SIG-M5 treated with dmso at 0.1 percent for 504 hours (cell line): ENCODE measurements at regions not wholly inside any gene's neighbourhood (a gene's known extent, or its start where the extent isn't known, plus 50 kb on each side); places are given as distances from the start of the nearest gene placed in this dataset.
"Not testable (repeated sequence)": the region's sequence is repeated elsewhere in the genome, so short reads cannot be mapped to it uniquely, and the experiment has no call there.

Experiments used
- DNase-seq: peaks from one replicate; lab custom pipeline; 2025; ENCODE audit not compliant: unreplicated experiment; lab: John Stamatoyannopoulos, UW

DNA sequence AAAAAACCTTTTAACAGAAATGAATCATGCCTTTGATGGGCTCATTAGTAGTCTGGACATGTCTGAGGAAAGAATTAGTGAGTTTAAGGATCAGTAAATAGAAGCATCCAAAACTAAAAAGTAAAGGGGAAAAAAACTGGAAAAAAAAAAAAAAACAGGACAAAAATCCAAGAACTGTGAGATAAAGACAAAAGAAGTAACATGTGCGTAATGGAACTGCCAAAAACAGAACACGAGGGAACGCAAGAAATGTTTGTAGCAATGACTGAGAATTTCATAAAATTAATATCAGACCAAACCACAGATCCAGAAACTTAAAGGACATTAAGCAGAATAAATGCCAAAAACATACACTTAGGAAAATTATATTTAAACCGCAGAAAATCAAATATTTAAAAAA, 77.4 kb downstream of the MS4A13 start:
- DNase-seq, result no peak

- no peak for DNase-seq
These were observed 79.9 kb downstream of the MS4A13 start for GRCh38 chr11:60594998-60595642.

GRCh38 chr11:60607483-60607882, 91.9 kb upstream of the MS4A8 start:
- no peak for DNase-seq

DNA sequence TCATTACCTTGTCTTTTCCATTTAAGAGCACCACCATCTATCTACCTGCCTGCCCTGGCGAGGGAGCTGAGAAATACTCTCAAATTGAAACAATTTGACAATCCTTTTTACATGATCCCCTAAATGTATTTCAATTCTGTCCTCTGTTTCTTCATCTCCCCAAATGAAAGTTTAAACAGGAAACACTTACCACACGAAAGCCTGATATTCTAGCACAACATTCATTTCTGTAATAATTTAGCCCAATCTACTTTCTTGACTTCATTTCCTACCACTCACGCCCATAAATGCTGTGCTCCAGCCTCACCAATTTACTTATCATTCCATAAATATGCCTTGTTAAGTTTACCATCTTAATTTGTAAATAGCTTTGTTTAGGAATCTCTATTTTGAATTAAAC, 89.8 kb upstream of the MS4A8 start:
- no peak for DNase-seq

GRCh38 chr11:60610702-60611101, 88.7 kb upstream of the MS4A8 start:
- no peak for DNase-seq

GRCh38 chr11:60615497-60615896, 83.9 kb upstream of the MS4A8 start:
- no peak for DNase-seq

DNA sequence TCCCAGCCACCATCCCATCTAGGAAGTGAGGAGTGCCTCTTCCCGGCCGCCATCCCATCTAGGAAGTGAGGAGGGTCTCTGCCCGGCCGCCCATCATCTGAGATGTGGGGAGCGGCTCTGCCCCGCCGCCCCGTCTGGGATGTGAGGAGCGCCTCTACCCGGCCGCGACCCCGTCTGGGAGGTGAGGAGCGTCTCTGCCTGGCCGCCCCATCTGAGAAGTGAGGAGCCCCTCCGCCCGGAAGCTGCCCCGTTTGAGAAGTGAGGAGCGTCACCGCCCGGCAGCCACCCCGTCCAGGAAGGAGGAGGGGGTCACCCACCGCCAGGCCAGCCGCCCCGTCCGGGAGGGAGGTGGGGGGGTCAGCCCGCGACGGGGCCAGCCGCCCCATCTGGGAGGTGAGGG, 77.5 kb upstream of the MS4A8 start:
- not testable (repeated sequence) for DNase-seq

GRCh38 chr11:60622776-60623175, 76.6 kb upstream of the MS4A8 start:
- not testable (repeated sequence) for DNase-seq

- peak; percentile 54 for DNase-seq
These were observed 74.2 kb upstream of the MS4A8 start for GRCh38 chr11:60625262-60625661.

DNA sequence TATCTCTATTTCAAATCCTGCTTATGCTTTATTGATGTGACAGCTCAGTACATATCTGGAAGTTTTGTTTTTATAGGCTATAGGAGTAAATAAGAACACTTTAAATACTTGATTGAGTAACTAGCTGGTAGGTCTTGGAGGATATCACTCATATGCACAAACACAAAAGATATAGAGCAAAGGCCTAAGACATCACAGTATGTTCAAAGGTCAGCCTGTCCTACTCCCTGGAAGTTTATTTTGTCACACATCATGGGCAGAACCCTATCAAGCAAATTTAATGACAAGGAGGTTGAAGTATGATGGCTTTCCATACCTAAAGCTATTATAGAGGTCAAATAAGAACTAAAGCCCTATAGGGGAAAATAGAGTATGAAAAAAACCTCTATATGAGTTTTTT, 70.0 kb upstream of the MS4A8 start:
- DNase-seq, result no peak

- no peak for DNase-seq
These were observed 67.5 kb upstream of the MS4A8 start for GRCh38 chr11:60631944-60632343.

DNA sequence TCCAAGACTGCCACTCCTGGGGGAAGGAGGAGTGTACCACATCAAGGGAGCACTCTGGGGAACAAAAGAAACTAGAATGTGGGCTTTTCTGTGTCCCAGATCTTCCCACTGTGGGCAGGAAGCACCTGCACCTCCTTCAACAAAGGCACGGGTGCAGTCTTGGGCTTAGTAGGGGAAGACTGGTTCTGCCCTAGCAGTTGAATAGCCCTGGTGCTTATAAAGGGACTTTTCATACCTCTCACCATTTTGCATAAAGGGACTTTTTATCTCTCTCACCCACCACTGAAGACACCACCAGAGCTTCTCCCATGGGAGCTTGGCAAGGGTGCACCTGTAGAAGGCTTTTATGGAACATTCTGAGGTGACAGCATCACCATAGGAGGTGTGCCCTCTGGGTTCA, 65.8 kb upstream of the MS4A8 start:
- no peak for DNase-seq

GRCh38 chr11:60634126-60634525, 65.3 kb upstream of the MS4A8 start:
- DNase-seq, result no peak

DNA sequence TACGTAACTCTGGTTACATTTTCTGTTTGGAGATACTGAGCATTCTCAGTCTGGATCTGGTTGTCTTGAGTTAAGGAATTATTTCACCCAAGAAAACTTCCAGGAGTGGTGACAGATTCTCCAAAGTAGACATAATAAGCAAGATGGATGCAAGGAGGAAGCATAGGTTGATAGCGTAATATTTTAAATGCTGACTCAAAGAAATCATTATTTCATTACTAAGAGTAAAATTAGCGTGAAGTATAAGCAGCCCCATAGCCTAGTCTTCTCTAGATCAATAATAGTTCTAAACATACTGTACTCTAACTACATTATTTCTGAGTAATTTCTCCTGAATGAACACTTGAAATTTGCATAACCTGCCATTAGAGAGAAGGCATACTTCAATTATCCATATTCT, 57.5 kb upstream of the MS4A8 start:
- DNase-seq, result no peak

- DNase-seq, result no peak
These were observed 52.3 kb upstream of the MS4A8 start for GRCh38 chr11:60647087-60647486.
